Endothelial cell of umbilical vein (primary cell): ENCODE measurements at regions not wholly inside any gene's neighbourhood (a gene's known extent, or its start where the extent isn't known, plus 50 kb on each side); places are given as distances from the start of the nearest gene placed in this dataset.

Experiments used
- BruUV-seq: library from RNA; stranded (reverse); fragments of 400-500 nt; replicated peaks from 2 replicates; lab custom pipeline; 2021; lab: Mats Ljungman, UMichigan
- CTCF ChIA-PET: fragments of 300-600, 350-600 bp; sonication (Branson Sonifier 250); formaldehyde crosslinking; loops from one replicate; lab custom pipeline; 2021; ENCODE audit warnings: antibody characterized with exemption, inconsistent platforms; lab: Charles Lee
- POLR2A ChIA-PET: fragments of 300-600, 350-600 bp; sonication (Branson Sonifier 250); formaldehyde crosslinking; loops from one replicate; lab custom pipeline; 2021; ENCODE audit warnings: antibody characterized with exemption, inconsistent platforms; lab: Charles Lee
- DNase-seq: peaks from one replicate; pipeline ENCODE4 v3.0.0-alpha.2; 2011; ENCODE audit warnings: low read depth, low spot score
- FAIRE-seq: peaks from 2 replicates; lab custom pipeline; 2011; peaks lifted over from hg19 to GRCh38; lab: Jason Lieb, UNC
- H2AFZ ChIP-seq: 2 replicates; pipeline ENCODE4 v1.6.0; 2012; ENCODE audit warnings: low read depth, low read length, control low read depth, inconsistent platforms
- H3K27ac ChIP-seq: 2 replicates; pipeline ENCODE4 v1.5.1; 2011; ENCODE audit warnings: low read depth, mild to moderate bottlenecking, control low read depth, low read length, moderate library complexity; ENCODE audit not compliant: insufficient read depth
- H3K27me3 ChIP-seq, 2 experiments: 2 replicates each; pipeline versions ENCODE4 v1.6.0 to v1.6.1; 2011; ENCODE audit warnings: low read length in 2 of 2, mixed read lengths in 1 of 2; ENCODE audit not compliant: control insufficient read depth in 2 of 2, insufficient read depth in 2 of 2
- H3K36me3 ChIP-seq, 2 experiments: 2 replicates in 1 of 2; 3 replicates in 1 of 2; pipeline ENCODE4 v1.5.1; 2011; ENCODE audit warnings: low read length in 2 of 2, mild to moderate bottlenecking in 1 of 2, moderate library complexity in 1 of 2; ENCODE audit not compliant: control insufficient read depth in 2 of 2, insufficient read depth in 2 of 2; ENCODE audit errors: extremely low read depth in 1 of 2
- H3K4me1 ChIP-seq: 3 replicates; pipeline ENCODE4 v1.5.1; 2011; ENCODE audit warnings: mild to moderate bottlenecking, low read length; ENCODE audit not compliant: control insufficient read depth, insufficient read depth; ENCODE audit errors: extremely low read depth
- H3K4me2 ChIP-seq: 2 replicates; pipeline ENCODE4 v1.6.1; 2011; ENCODE audit warnings: low read length, control low read depth, mixed read lengths; ENCODE audit not compliant: insufficient read depth
- H3K4me3 ChIP-seq, 3 experiments: fragments of 200-600 bp in 1 of 3; sonication (generic), shearing (Covaris generic) in 1 of 3; replicated peaks in 1 of 3; 2 replicates each; pipeline ENCODE4 v1.5.1; 2011 to 2016; ENCODE audit warnings: control low read depth in 3 of 3, low read length in 3 of 3, mild to moderate bottlenecking in 2 of 3, inconsistent platforms in 1 of 3, low read depth in 1 of 3, moderate library complexity in 1 of 3; ENCODE audit not compliant: insufficient read depth in 1 of 3
- H3K79me2 ChIP-seq: 2 replicates; pipeline ENCODE4 v1.6.0; 2012; ENCODE audit warnings: low read length, inconsistent platforms; ENCODE audit not compliant: control insufficient read depth, insufficient read depth
- H3K9ac ChIP-seq: replicated peaks from 2 replicates; pipeline ENCODE3; 2011; ENCODE audit warnings: low read length, control low read depth; ENCODE audit not compliant: insufficient read depth; ENCODE audit errors: extremely low read depth
- H3K9me1 ChIP-seq: replicated peaks from 3 replicates; pipeline ENCODE4 v1.6.0; 2011; ENCODE audit warnings: mild to moderate bottlenecking, low read length; ENCODE audit not compliant: control insufficient read depth, insufficient read depth; ENCODE audit errors: extremely low read depth
- H3K9me3 ChIP-seq: replicated peaks from 2 replicates; pipeline ENCODE4 v1.5.1; 2012; ENCODE audit warnings: low read length, inconsistent platforms; ENCODE audit not compliant: control insufficient read depth, insufficient read depth
- H4K20me1 ChIP-seq: replicated peaks from 2 replicates; pipeline ENCODE3; 2011; ENCODE audit warnings: mild to moderate bottlenecking, low read length; ENCODE audit not compliant: control insufficient read depth, insufficient read depth; ENCODE audit errors: extremely low read depth
- EZH2 ChIP-seq: IDR thresholded peaks from 2 replicates; pipeline ENCODE4 v1.6.1; 2012; ENCODE audit warnings: borderline replicate concordance, low read depth, mild to moderate bottlenecking, moderate library complexity, low read length, inconsistent platforms; ENCODE audit not compliant: severe bottlenecking
- GATA2 ChIP-seq: IDR thresholded peaks from 2 replicates; pipeline ENCODE4 v1.7.0; 2011; ENCODE audit warnings: low read depth, mild to moderate bottlenecking, moderate library complexity, mixed read lengths, low read length; ENCODE audit not compliant: insufficient read length, insufficient read depth
- JUN ChIP-seq: IDR thresholded peaks from 2 replicates; pipeline ENCODE4 v1.6.1; 2011; ENCODE audit warnings: borderline replicate concordance, low read depth; ENCODE audit not compliant: insufficient read length, insufficient read depth
- MYC ChIP-seq: IDR thresholded peaks from one replicate; pipeline ENCODE4 v1.6.1; 2011; ENCODE audit warnings: mild to moderate bottlenecking, low read depth, low read length
- POLR2A ChIP-seq: IDR thresholded peaks from 2 replicates; pipeline ENCODE4 v1.6.1; 2012; ENCODE audit warnings: low read depth, mild to moderate bottlenecking, control low read depth, low read length
- POLR2AphosphoS5 ChIP-seq: IDR thresholded peaks from 2 replicates; pipeline ENCODE4 v1.6.1; 2012; ENCODE audit warnings: low read depth, mild to moderate bottlenecking, control low read depth, low read length, moderate library complexity; ENCODE audit not compliant: insufficient read depth
- dilution Hi-C: fragments of 300-500 bp; cut with MboI; formaldehyde crosslinking; loops from one replicate; pipeline ENCODE4 v1.15.0; 2019; ENCODE audit warnings: low sequenced_read_pairs; ENCODE audit not compliant: extremely low pct_ligation_motif_present
- intact Hi-C: fragments of 100-400 bp; cut with micrococcal nuclease; formaldehyde crosslinking; loops from one replicate; pipeline ENCODE4 v1.10.0; 2022
- TF ChIP-seq, protein P1 (sequence below), 2 donors: IDR thresholded peaks; 1 replicate in 1 of 2; 2 replicates in 1 of 2; pipeline ENCODE4 v1.5.1; 2011; ENCODE audit warnings: low read length in 2 of 2, mild to moderate bottlenecking in 2 of 2, moderate library complexity in 2 of 2, control low read depth in 1 of 2, inconsistent platforms in 1 of 2, low read depth in 1 of 2; ENCODE audit not compliant: insufficient read depth in 1 of 2; ENCODE audit errors: extremely low read depth in 1 of 2
- TF ChIP-seq, protein P2 (sequence below): IDR thresholded peaks from 2 replicates; pipeline ENCODE4 v1.6.1; 2011; ENCODE audit not compliant: insufficient read depth, insufficient read length

DNA sequence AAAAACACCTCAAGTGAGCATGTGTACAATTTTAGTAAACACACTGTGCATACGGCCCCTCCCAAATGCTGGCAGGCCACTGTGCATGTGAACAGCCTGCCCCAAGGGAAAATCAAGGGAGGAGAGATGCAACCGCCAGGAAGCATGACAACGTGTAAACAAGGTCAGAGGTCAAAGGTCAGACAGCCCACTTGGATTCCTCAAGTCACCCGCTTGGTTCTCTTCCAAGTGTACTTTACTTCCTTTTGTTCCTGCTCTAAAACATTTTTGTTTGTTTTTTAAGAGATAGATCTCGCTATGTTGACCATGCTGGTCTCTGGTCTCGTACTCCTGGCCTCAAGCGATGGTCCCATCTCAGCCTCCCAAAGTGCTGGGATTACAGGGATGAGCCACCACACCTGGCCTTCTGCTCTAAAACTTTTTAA lies 126.7 kb upstream of the SHB start:
- Histone ChIP-seq H3K4me3 (no peak overlapping the region), H3K4me2 (no peak overlapping the region), H3K4me1 (no peaks in the 10 kb centered on the region), H3K36me3 (no peaks in the 10 kb centered on the region), H3K79me2 (no peaks in the 10 kb centered on the region), H2AFZ (no peak overlapping the region), H4K20me1 (no peaks in the 10 kb centered on the region), H3K9me1 (no peaks in the 10 kb centered on the region), H3K27me3 (peaks cover 2 to 7% of the 10 kb centered on the region in 2 experiments), H3K27ac (no peak overlapping the region), H3K9ac (no peak overlapping the region), H3K9me3 (no peaks in the 10 kb centered on the region)
- ChIA-PET CTCF (no interaction called here), POLR2A (no interaction called here)
- no peak for DNase-seq
- no TSS peak for BruUV-seq
- no peak for TF ChIP-seq POLR2A
- TF ChIP-seq POLR2AphosphoS5 = no peak
- TF ChIP-seq GATA2 = no peak
- no peak for TF ChIP-seq EZH2
- TF ChIP-seq JUN = no peak
- TF ChIP-seq, protein P1, sequence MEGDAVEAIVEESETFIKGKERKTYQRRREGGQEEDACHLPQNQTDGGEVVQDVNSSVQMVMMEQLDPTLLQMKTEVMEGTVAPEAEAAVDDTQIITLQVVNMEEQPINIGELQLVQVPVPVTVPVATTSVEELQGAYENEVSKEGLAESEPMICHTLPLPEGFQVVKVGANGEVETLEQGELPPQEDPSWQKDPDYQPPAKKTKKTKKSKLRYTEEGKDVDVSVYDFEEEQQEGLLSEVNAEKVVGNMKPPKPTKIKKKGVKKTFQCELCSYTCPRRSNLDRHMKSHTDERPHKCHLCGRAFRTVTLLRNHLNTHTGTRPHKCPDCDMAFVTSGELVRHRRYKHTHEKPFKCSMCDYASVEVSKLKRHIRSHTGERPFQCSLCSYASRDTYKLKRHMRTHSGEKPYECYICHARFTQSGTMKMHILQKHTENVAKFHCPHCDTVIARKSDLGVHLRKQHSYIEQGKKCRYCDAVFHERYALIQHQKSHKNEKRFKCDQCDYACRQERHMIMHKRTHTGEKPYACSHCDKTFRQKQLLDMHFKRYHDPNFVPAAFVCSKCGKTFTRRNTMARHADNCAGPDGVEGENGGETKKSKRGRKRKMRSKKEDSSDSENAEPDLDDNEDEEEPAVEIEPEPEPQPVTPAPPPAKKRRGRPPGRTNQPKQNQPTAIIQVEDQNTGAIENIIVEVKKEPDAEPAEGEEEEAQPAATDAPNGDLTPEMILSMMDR (IDR thresholded peaks at IDR 0.05; ENCODE audit: extremely low read depth in 1 of 2, insufficient read depth in 1 of 2, low read depth in 1 of 2, low read length in 2 of 2) = no peak
- no peak for TF ChIP-seq MYC
- TF ChIP-seq, protein P2, sequence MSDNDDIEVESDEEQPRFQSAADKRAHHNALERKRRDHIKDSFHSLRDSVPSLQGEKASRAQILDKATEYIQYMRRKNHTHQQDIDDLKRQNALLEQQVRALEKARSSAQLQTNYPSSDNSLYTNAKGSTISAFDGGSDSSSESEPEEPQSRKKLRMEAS = no peak
- FAIRE-seq = no peak
- intact Hi-C loops = no loop called here
- dilution Hi-C loops = no loop called here
